ENCODE measurements at regions not wholly inside any gene's neighbourhood (a gene's known extent, or its start where the extent isn't known, plus 50 kb on each side); places are given as distances from the start of the nearest gene placed in this dataset.

DNA sequence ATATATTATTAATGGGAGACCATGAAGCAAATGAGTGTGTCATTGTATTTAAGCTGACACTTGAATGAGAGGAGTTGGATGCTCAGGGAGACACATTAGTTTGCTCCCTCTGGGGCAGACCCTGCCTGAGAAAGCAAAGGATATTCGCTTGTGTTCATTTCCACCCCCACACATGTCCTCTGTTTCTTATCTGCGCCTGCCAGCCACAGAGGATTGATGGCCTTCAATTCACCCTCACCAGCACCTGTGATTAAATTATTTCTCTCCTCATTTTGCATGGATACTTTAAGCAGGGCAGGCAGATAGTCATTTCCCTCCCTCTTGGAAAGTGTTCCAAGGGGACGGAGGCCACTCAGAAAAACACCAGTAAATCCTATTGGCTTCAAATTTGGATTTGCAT lies 185.2 kb upstream of the GMDS start:
- H3K36me3 ChIP-seq = no peaks in the 10 kb centered on the region
- H3K4me1 ChIP-seq (ENCODE audit: control insufficient read depth in 1 of 2, low read depth in 2 of 2) = no peaks in the 10 kb centered on the region
- no peaks in the 10 kb centered on the region for H3K27me3 ChIP-seq (replicated peaks; ENCODE audit: insufficient read depth)
- DNase-seq (ENCODE audit: low spot score) (no peak), ATAC-seq (ENCODE audit: insufficient number of reproducible peaks, low FRiP score, low read depth) (no peak)
- H3K27ac ChIP-seq = no peak overlapping the region
- no peak overlapping the region for H3K4me3 ChIP-seq
- TF ChIP-seq, protein P1, sequence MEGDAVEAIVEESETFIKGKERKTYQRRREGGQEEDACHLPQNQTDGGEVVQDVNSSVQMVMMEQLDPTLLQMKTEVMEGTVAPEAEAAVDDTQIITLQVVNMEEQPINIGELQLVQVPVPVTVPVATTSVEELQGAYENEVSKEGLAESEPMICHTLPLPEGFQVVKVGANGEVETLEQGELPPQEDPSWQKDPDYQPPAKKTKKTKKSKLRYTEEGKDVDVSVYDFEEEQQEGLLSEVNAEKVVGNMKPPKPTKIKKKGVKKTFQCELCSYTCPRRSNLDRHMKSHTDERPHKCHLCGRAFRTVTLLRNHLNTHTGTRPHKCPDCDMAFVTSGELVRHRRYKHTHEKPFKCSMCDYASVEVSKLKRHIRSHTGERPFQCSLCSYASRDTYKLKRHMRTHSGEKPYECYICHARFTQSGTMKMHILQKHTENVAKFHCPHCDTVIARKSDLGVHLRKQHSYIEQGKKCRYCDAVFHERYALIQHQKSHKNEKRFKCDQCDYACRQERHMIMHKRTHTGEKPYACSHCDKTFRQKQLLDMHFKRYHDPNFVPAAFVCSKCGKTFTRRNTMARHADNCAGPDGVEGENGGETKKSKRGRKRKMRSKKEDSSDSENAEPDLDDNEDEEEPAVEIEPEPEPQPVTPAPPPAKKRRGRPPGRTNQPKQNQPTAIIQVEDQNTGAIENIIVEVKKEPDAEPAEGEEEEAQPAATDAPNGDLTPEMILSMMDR (IDR thresholded peaks at IDR 0.05) = no peak
- H3K9me3 ChIP-seq = no peaks in the 10 kb centered on the region

DNA sequence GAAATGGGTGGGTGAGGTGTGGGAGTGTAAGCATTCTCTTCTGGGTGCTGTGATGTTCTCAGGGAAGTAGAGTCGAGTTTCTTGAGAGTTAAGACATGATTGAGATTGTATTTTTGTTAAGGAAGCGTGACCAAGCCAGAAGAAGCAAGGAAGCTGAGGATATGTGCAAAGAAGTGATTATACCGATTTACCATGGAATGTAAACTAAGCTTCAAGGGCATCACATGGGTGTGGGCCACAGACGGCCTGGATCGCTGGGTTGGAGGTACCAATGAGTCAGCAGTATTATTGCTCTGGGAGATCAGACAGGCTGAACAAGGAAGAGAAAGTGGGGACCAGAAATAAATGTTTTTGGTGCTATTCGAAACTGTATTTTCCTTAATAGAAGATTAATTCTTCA lies 184.1 kb upstream of the GMDS start:
- no peak for ATAC-seq (ENCODE audit: insufficient number of reproducible peaks, low FRiP score, low read depth)
- no peaks in the 10 kb centered on the region for H3K36me3 ChIP-seq
- no peak for DNase-seq (ENCODE audit: low spot score)
- H3K27ac ChIP-seq = no peak overlapping the region
- TF ChIP-seq, protein P1 (IDR thresholded peaks at IDR 0.05) = no peak
- H3K9me3 ChIP-seq = no peaks in the 10 kb centered on the region
- H3K27me3 ChIP-seq (replicated peaks; ENCODE audit: insufficient read depth) = no peaks in the 10 kb centered on the region
- H3K4me3 ChIP-seq = no peak overlapping the region
- H3K4me1 ChIP-seq (ENCODE audit: control insufficient read depth in 1 of 2, low read depth in 2 of 2) = no peaks in the 10 kb centered on the region

DNA sequence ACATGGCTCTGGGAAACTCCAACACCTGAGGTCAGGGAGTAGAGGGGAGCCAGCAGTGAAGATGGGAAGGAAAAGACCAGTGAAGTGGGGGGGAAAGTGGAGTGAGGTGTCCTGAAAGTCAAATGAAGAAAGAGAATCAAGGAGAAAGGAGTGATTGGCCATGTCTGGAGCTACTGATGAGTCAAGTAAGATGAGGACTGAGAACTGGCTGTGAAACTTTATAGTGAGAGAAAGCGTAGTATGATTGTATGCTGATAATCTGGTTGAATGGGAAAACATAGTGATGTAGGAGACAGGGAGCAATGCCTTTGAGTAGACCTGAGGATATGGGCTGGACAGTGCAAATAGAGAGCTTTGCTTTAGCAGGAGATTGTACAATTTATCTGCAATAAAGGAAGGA lies 183.6 kb upstream of the GMDS start:
- TF ChIP-seq, protein P1 (IDR thresholded peaks at IDR 0.05) = no peak
- Histone ChIP-seq H3K27ac (no peak overlapping the region), H3K4me3 (no peak overlapping the region), H3K27me3 (replicated peaks; ENCODE audit: insufficient read depth) (no peaks in the 10 kb centered on the region), H3K4me1 (ENCODE audit: control insufficient read depth in 1 of 2, low read depth in 2 of 2) (no peaks in the 10 kb centered on the region), H3K9me3 (no peaks in the 10 kb centered on the region), H3K36me3 (no peaks in the 10 kb centered on the region)
- no peak for ATAC-seq (ENCODE audit: insufficient number of reproducible peaks, low FRiP score, low read depth)
- no peak for DNase-seq (ENCODE audit: low spot score)

DNA sequence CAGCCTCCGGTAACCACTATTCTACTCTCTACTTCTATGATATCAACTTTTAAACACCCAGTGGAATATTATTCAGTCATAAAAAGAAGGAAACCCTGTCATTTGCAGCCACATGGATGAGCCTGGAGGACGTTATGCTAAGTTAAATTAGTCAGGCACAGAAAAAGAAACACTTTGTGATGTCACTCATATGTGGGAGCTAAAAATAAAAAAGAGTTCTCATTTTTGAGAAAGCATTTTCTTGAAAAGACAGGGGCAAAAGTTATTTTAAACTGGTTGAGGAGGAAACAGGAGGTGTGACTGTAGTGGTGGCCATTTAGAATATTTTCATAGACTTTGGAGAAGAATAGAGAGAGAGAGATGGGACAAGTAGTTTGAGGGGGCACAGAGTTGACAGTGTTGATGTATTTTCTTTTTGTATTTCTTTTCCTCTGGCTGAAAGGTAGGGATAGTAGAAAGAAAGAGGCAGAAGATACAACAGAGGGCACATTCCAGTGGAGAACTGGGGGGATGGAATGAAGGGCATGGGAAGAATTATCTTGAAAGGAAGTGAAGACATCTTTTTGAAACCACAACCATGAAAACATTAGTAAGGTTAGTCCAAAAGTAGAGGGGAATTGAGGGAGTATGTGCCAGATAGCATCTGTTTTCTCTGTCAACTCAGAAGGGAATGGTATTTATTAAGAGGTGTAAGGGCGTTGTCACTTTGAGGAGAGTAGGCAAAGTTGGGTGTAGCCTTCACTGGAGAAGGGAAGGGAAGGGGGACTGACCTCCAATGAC lies 181.3 kb upstream of the GMDS start:
- DNase-seq (ENCODE audit: low spot score) (no peak), ATAC-seq (ENCODE audit: insufficient number of reproducible peaks, low FRiP score, low read depth) (no peak)
- no peaks in the 10 kb centered on the region for H3K9me3 ChIP-seq
- H3K27me3 ChIP-seq (replicated peaks; ENCODE audit: insufficient read depth) = no peaks in the 10 kb centered on the region
- H3K4me3 ChIP-seq = no peak overlapping the region
- no peak overlapping the region for H3K27ac ChIP-seq
- no peaks in the 10 kb centered on the region for H3K36me3 ChIP-seq
- TF ChIP-seq, protein P1 (IDR thresholded peaks at IDR 0.05) = no peak
- no peaks in the 10 kb centered on the region for H3K4me1 ChIP-seq (ENCODE audit: control insufficient read depth in 1 of 2, low read depth in 2 of 2)

DNA sequence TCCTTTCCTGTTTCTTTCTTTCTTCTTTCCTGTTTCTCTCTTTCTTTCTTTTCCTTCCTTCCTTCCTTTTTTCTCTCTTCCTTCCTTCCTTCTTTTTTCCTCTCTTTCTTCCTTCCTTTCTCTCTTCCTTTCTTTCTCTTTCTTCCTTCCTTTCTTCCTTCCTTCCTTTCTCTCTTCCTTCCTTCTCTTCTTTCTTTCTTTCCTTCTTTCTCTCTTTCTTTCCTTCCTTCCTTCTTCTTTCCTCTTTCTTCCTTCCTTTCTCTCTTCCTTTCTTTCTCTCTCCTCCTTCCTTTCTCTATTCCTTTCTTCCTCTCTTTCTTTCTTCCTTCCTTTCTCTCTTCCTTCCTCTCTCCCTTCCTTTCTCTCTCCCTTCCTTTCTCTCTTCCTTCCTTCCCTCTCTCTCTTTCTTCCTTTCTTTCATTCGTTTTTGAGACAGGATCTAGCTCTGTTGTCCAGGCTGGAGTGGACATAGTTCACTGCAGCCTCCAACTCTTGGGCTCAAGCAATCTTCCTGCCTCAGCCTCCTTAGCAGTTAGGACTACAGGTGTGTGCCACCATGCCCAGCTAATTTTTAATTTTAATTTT lies 170.8 kb upstream of the GMDS start:
- Histone ChIP-seq H3K4me3 (no peak overlapping the region), H3K36me3 (no peaks in the 10 kb centered on the region), H3K27me3 (replicated peaks; ENCODE audit: insufficient read depth) (no peaks in the 10 kb centered on the region), H3K4me1 (ENCODE audit: control insufficient read depth in 1 of 2, low read depth in 2 of 2) (peaks cover 3 to 22% of the 10 kb centered on the region in 2 donors), H3K9me3 (no peaks in the 10 kb centered on the region), H3K27ac (no peak overlapping the region)
- TF ChIP-seq, protein P1 (IDR thresholded peaks at IDR 0.05) = no peak
- no peak for DNase-seq (ENCODE audit: low spot score)
- ATAC-seq (ENCODE audit: insufficient number of reproducible peaks, low FRiP score, low read depth) = no peak

All from thoracic aorta (tissue), 2 donors.